ENCODE measurements at regions not wholly inside any gene's neighbourhood (a gene's known extent, or its start where the extent isn't known, plus 50 kb on each side); places are given as distances from the start of the nearest gene placed in this dataset.
A peak's percentile ranks its signal among the peaks of the same experiment; 100 is the strongest.

DNA sequence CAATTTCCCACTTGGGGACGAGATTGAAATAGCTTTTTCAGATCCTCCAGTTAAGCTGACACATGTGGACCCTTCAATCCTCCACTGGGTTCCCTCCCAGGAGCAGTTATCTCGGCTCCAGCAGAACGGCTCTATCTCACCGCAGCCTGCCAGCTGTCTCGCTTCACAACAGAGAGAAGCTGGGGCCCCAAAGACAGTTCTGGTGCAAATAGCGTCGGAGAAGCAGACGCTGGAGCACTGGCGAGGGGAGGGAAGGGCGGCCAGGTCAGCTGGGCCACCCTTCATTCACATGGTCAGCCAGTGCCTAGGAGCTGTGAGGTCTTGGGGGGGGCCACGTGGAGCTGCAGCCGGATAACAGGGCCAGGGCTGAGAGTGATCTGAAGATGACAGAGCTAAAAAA, 141.3 kb upstream of the SDK2 start (continued):
- TF ChIP-seq ZNF232 (CRISPR knock-in tag; IDR thresholded peaks at IDR 0.05) = no peak
- TF ChIP-seq FOXP1 (CRISPR knock-in tag; IDR thresholded peaks at IDR 0.05; ENCODE audit: borderline replicate concordance) = no peak
- TF ChIP-seq EMX1 (CRISPR knock-in tag; IDR thresholded peaks at IDR 0.05) = no peak
- TF ChIP-seq, protein P1, sequence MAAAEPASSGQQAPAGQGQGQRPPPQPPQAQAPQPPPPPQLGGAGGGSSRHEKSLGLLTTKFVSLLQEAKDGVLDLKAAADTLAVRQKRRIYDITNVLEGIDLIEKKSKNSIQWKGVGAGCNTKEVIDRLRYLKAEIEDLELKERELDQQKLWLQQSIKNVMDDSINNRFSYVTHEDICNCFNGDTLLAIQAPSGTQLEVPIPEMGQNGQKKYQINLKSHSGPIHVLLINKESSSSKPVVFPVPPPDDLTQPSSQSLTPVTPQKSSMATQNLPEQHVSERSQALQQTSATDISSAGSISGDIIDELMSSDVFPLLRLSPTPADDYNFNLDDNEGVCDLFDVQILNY (CRISPR knock-in tag; IDR thresholded peaks at IDR 0.05) = no peak
- no peak for TF ChIP-seq ZNF416 (CRISPR knock-in tag; IDR thresholded peaks at IDR 0.05)
- TF ChIP-seq ZNF671 (CRISPR knock-in tag; IDR thresholded peaks at IDR 0.05) = no peak
- no peak for TF ChIP-seq OVOL2 (CRISPR knock-in tag; IDR thresholded peaks at IDR 0.05; ENCODE audit: borderline replicate concordance)
- TF ChIP-seq MYBL2 (CRISPR knock-in tag; IDR thresholded peaks at IDR 0.05) = no peak
- TF ChIP-seq, protein P2, sequence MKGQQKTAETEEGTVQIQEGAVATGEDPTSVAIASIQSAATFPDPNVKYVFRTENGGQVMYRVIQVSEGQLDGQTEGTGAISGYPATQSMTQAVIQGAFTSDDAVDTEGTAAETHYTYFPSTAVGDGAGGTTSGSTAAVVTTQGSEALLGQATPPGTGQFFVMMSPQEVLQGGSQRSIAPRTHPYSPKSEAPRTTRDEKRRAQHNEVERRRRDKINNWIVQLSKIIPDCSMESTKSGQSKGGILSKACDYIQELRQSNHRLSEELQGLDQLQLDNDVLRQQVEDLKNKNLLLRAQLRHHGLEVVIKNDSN (CRISPR knock-in tag; IDR thresholded peaks at IDR 0.05) = no peak

DNA sequence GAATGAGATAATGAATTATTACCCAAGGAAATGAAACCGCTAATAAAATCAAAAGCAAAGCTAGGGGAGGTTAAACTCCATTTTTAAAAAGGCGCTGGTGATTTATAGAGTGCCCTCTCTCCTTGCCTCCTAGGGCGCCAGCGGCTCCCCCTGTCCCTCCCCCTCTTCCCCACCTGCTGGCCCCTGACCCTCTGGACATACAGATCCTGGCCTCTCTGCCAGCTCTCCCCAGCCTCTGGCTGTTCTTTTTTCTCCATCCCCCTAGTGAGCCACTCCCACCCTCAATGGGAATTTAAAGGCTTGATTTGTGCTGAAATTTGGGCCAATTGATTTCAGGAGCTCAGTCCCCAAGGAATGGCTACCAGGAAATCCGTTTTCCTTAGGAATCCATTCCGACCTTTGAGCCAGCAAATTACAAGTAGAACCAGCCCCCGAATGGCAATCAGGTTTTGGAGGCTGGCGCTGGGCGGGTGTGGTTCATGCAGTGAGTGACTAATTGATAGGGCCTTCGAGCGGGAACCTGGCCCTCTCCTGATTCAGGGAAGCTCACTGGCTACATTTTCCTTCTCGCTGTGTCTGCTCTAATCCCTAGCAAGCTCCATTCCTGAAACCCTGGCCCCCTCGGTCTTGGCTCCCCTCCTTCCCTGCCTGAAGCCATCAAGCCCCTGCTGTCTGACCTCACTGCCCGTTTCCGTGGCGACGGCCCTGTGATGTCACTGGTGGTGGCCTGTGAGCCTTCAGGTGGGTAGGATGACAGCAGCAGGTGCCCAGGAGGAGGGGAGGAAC, 141.9 kb upstream of the SDK2 start:
- ChIA-PET POLR2A (no interaction called here), CTCF (interaction anchor here (0.7 to 4.4 kb wide), 12 partner anchors 21 to 630 kb away, joined by 3 to 30 read pairs (median 3); no protein-coding TSS in a partner anchor)
- Mint-ChIP-seq H3K27ac (no peak overlapping the region), H3K4me1 (peaks cover 55% of the 10 kb centered on the region), H3K27me3 (ENCODE audit: low read depth) (peaks cover 10% of the 10 kb centered on the region; the same call in 1 of the 2 replicates), H3K36me3 (no peaks in the 10 kb centered on the region), H3K9me3 (no peaks in the 10 kb centered on the region; the same call in 1 of the 2 replicates), H3K4me3 (no peak overlapping the region)
- no peak for TF ChIP-seq NR2C2 (CRISPR knock-in tag; IDR thresholded peaks at IDR 0.05)
- no peak for TF ChIP-seq NFYB (CRISPR knock-in tag; conservative IDR thresholded peaks at IDR 0.05; ENCODE audit: low read depth)
- TF ChIP-seq, protein P3, sequence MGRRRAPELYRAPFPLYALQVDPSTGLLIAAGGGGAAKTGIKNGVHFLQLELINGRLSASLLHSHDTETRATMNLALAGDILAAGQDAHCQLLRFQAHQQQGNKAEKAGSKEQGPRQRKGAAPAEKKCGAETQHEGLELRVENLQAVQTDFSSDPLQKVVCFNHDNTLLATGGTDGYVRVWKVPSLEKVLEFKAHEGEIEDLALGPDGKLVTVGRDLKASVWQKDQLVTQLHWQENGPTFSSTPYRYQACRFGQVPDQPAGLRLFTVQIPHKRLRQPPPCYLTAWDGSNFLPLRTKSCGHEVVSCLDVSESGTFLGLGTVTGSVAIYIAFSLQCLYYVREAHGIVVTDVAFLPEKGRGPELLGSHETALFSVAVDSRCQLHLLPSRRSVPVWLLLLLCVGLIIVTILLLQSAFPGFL (CRISPR knock-in tag; IDR thresholded peaks at IDR 0.05; ENCODE audit: borderline replicate concordance) = no peak
- TF ChIP-seq ZNF317 (CRISPR knock-in tag; IDR thresholded peaks at IDR 0.05; ENCODE audit: borderline replicate concordance, low read depth) = no peak
- TF ChIP-seq ZBTB21 (CRISPR knock-in tag; IDR thresholded peaks at IDR 0.05; ENCODE audit: borderline replicate concordance) = peak; percentile 69; the same call in 1 of the 2 replicates
- TF ChIP-seq ZNF219 (CRISPR knock-in tag; IDR thresholded peaks at IDR 0.05; ENCODE audit: borderline replicate concordance) = no peak
- TF ChIP-seq, protein P4, sequence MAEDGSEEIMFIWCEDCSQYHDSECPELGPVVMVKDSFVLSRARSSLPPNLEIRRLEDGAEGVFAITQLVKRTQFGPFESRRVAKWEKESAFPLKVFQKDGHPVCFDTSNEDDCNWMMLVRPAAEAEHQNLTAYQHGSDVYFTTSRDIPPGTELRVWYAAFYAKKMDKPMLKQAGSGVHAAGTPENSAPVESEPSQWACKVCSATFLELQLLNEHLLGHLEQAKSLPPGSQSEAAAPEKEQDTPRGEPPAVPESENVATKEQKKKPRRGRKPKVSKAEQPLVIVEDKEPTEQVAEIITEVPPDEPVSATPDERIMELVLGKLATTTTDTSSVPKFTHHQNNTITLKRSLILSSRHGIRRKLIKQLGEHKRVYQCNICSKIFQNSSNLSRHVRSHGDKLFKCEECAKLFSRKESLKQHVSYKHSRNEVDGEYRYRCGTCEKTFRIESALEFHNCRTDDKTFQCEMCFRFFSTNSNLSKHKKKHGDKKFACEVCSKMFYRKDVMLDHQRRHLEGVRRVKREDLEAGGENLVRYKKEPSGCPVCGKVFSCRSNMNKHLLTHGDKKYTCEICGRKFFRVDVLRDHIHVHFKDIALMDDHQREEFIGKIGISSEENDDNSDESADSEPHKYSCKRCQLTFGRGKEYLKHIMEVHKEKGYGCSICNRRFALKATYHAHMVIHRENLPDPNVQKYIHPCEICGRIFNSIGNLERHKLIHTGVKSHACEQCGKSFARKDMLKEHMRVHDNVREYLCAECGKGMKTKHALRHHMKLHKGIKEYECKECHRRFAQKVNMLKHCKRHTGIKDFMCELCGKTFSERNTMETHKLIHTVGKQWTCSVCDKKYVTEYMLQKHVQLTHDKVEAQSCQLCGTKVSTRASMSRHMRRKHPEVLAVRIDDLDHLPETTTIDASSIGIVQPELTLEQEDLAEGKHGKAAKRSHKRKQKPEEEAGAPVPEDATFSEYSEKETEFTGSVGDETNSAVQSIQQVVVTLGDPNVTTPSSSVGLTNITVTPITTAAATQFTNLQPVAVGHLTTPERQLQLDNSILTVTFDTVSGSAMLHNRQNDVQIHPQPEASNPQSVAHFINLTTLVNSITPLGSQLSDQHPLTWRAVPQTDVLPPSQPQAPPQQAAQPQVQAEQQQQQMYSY (CRISPR knock-in tag; IDR thresholded peaks at IDR 0.05) = peak; percentile 79
- TF ChIP-seq ZNF263 (CRISPR knock-in tag; IDR thresholded peaks at IDR 0.05; ENCODE audit: low read depth) = no peak
- TF ChIP-seq, protein P5, sequence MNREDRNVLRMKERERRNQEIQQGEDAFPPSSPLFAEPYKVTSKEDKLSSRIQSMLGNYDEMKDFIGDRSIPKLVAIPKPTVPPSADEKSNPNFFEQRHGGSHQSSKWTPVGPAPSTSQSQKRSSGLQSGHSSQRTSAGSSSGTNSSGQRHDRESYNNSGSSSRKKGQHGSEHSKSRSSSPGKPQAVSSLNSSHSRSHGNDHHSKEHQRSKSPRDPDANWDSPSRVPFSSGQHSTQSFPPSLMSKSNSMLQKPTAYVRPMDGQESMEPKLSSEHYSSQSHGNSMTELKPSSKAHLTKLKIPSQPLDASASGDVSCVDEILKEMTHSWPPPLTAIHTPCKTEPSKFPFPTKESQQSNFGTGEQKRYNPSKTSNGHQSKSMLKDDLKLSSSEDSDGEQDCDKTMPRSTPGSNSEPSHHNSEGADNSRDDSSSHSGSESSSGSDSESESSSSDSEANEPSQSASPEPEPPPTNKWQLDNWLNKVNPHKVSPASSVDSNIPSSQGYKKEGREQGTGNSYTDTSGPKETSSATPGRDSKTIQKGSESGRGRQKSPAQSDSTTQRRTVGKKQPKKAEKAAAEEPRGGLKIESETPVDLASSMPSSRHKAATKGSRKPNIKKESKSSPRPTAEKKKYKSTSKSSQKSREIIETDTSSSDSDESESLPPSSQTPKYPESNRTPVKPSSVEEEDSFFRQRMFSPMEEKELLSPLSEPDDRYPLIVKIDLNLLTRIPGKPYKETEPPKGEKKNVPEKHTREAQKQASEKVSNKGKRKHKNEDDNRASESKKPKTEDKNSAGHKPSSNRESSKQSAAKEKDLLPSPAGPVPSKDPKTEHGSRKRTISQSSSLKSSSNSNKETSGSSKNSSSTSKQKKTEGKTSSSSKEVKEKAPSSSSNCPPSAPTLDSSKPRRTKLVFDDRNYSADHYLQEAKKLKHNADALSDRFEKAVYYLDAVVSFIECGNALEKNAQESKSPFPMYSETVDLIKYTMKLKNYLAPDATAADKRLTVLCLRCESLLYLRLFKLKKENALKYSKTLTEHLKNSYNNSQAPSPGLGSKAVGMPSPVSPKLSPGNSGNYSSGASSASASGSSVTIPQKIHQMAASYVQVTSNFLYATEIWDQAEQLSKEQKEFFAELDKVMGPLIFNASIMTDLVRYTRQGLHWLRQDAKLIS (CRISPR knock-in tag; IDR thresholded peaks at IDR 0.05; ENCODE audit: borderline replicate concordance) = no peak
- peak; percentile 31 for ATAC-seq
- DNase-seq (ENCODE audit: low spot score) = peak; percentile 66
